ENCODE measurements at regions not wholly inside any gene's neighbourhood (a gene's known extent, or its start where the extent isn't known, plus 50 kb on each side); places are given as distances from the start of the nearest gene placed in this dataset.
"Not testable (repeated sequence)": the region's sequence is repeated elsewhere in the genome, so short reads cannot be mapped to it uniquely, and the experiment has no call there.

- DNase-seq (ENCODE audit: low read depth) = peak; percentile 35
Measured at GRCh38 chr4:101730291-101731117, 60.0 kb upstream of the BANK1 start.

GRCh38 chr4:101727238-101727637 lies 63.3 kb upstream of the BANK1 start:
- DNase-seq (ENCODE audit: low read depth) = no peak

- no peak for DNase-seq (ENCODE audit: low read depth)
Measured at GRCh38 chr4:101724093-101724492, 66.4 kb upstream of the BANK1 start.

GRCh38 chr4:101718810-101719209 lies 71.7 kb upstream of the BANK1 start:
- no peak for DNase-seq (ENCODE audit: low read depth)

GRCh38 chr4:101711590-101712260 lies 78.8 kb upstream of the BANK1 start:
- DNase-seq (ENCODE audit: low read depth) = no peak

GRCh38 chr4:101710806-101711205 lies 79.7 kb upstream of the BANK1 start:
- no peak for DNase-seq (ENCODE audit: low read depth)

GRCh38 chr4:101708293-101709039 lies 82.1 kb upstream of the BANK1 start:
- no peak for DNase-seq (ENCODE audit: low read depth)

- no peak for DNase-seq (ENCODE audit: low read depth)
Measured at GRCh38 chr4:101707596-101707995, 82.9 kb upstream of the BANK1 start.

GRCh38 chr4:101706535-101707057 lies 83.9 kb upstream of the BANK1 start:
- DNase-seq (ENCODE audit: low read depth) = no peak

- no peak for DNase-seq (ENCODE audit: low read depth)
Measured at GRCh38 chr4:101701551-101701950, 89.0 kb upstream of the BANK1 start.

GRCh38 chr4:101699441-101700124 lies 90.9 kb upstream of the BANK1 start:
- no peak for DNase-seq (ENCODE audit: low read depth)

- no peak for DNase-seq (ENCODE audit: low read depth)
Measured at GRCh38 chr4:101697266-101697665, 93.3 kb upstream of the BANK1 start.

- DNase-seq (ENCODE audit: low read depth) = no peak
Measured at GRCh38 chr4:101696276-101697010, 94.1 kb upstream of the BANK1 start.

GRCh38 chr4:101695176-101695575 lies 95.4 kb upstream of the BANK1 start:
- no peak for DNase-seq (ENCODE audit: low read depth)

- DNase-seq (ENCODE audit: low read depth) = not testable (repeated sequence)
Measured at GRCh38 chr4:101694403-101694802, 96.1 kb upstream of the BANK1 start.

GRCh38 chr4:101693842-101694398 lies 96.6 kb upstream of the BANK1 start:
- no peak for DNase-seq (ENCODE audit: low read depth)

GRCh38 chr4:101689220-101689619 lies 101.3 kb upstream of the BANK1 start:
- DNase-seq (ENCODE audit: low read depth) = no peak

- DNase-seq (ENCODE audit: low read depth) = no peak
Measured at GRCh38 chr4:101685126-101685525, 105.4 kb upstream of the BANK1 start.

- no peak for DNase-seq (ENCODE audit: low read depth)
Measured at GRCh38 chr4:101682946-101683345, 107.6 kb upstream of the BANK1 start.

- DNase-seq (ENCODE audit: low read depth) = peak; percentile 16
Measured at GRCh38 chr4:101678180-101678579, 112.3 kb upstream of the BANK1 start.

- no peak for DNase-seq (ENCODE audit: low read depth)
Measured at GRCh38 chr4:101670897-101671296, 119.6 kb upstream of the BANK1 start.
